ENCODE measurements at regions not wholly inside any gene's neighbourhood (a gene's known extent, or its start where the extent isn't known, plus 50 kb on each side); places are given as distances from the start of the nearest gene placed in this dataset.
"Not testable (repeated sequence)": the region's sequence is repeated elsewhere in the genome, so short reads cannot be mapped to it uniquely, and the experiment has no call there.

- Histone ChIP-seq H3K27me3 (ENCODE audit: control insufficient read depth, insufficient read depth, low read length) (no peaks in the 10 kb centered on the region), H3K36me3 (ENCODE audit: insufficient read depth, low read length) (no peaks in the 10 kb centered on the region), H3K4me1 (ENCODE audit: control insufficient read depth, insufficient read depth, low read length) (peaks cover 32% of the 10 kb centered on the region), H3K9ac (ENCODE audit: low read depth, low read length) (no peak overlapping the region), H3K9me3 (replicated peaks; ENCODE audit: low read length) (peaks cover 4% of the 10 kb centered on the region), H3K4me3 (ENCODE audit: low read length) (no peak overlapping the region), H3K4me2 (ENCODE audit: low read length) (no peak overlapping the region)
Observed at GRCh38 chr7:19530852-19531251, 178.0 kb downstream of the POLR1F start.

DNA sequence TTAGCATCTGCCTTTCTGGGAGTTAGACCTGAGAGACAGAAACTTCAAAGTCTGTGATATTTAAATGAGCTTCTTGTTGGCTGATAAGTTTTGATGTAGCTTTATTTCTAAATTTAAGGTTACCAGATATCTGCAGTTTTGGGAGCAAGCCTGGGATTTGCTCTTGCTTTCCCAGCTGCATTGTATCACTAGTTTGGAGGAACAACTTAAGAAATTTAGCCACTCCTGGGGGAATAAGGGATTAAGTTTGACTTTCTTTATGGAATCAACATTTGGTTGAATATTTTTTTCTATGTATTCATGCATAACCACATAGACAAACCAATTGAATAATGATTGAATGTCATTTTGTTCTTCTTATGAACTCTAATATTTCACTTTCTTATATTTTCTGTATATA, 178.6 kb downstream of the POLR1F start:
- H3K27me3 ChIP-seq (ENCODE audit: control insufficient read depth, insufficient read depth, low read length), result no peaks in the 10 kb centered on the region
- H3K9ac ChIP-seq (ENCODE audit: low read depth, low read length), result peak overlapping the region; percentile 10
- H3K4me2 ChIP-seq (ENCODE audit: low read length), result no peak overlapping the region
- peaks cover 4% of the 10 kb centered on the region for H3K9me3 ChIP-seq (replicated peaks; ENCODE audit: low read length)
- no peaks in the 10 kb centered on the region for H3K36me3 ChIP-seq (ENCODE audit: insufficient read depth, low read length)
- no peak overlapping the region for H3K4me3 ChIP-seq (ENCODE audit: low read length)
- peaks cover 32% of the 10 kb centered on the region for H3K4me1 ChIP-seq (ENCODE audit: control insufficient read depth, insufficient read depth, low read length)

DNA sequence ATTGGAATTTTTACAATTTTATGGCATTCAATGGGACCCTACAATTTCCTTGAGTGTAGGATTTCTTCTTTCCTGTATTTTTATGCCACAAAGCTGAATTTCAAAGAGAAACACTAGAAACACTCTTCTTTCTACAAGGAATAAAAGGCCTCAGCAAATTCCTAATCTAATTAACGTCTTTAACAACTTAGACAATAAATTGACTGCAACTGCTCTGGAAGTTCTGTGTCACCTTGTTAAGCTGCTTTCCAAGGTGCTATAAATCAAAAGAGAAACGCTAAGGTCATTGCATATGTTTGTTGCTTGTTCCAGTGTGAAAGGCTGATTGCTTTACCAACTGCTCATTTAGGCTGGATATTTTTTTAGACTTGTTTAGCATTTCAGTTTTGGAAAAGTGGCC, 182.2 kb downstream of the POLR1F start:
- Histone ChIP-seq H3K36me3 (ENCODE audit: insufficient read depth, low read length) (no peaks in the 10 kb centered on the region), H3K4me3 (ENCODE audit: low read length) (no peak overlapping the region), H3K4me2 (ENCODE audit: low read length) (no peak overlapping the region), H3K9me3 (replicated peaks; ENCODE audit: low read length) (no peaks in the 10 kb centered on the region), H3K9ac (ENCODE audit: low read depth, low read length) (no peak overlapping the region), H3K27me3 (ENCODE audit: control insufficient read depth, insufficient read depth, low read length) (no peaks in the 10 kb centered on the region), H3K4me1 (ENCODE audit: control insufficient read depth, insufficient read depth, low read length) (peaks cover 37% of the 10 kb centered on the region)

- H3K4me3 ChIP-seq (ENCODE audit: low read length), result no peak overlapping the region
- H3K36me3 ChIP-seq (ENCODE audit: insufficient read depth, low read length), result no peaks in the 10 kb centered on the region
- H3K9ac ChIP-seq (ENCODE audit: low read depth, low read length), result peak overlapping the region; percentile 53
- no peaks in the 10 kb centered on the region for H3K27me3 ChIP-seq (ENCODE audit: control insufficient read depth, insufficient read depth, low read length)
- peak overlapping the region; percentile 54 for H3K4me2 ChIP-seq (ENCODE audit: low read length)
- peaks cover 45% of the 10 kb centered on the region for H3K4me1 ChIP-seq (ENCODE audit: control insufficient read depth, insufficient read depth, low read length)
- no peaks in the 10 kb centered on the region for H3K9me3 ChIP-seq (replicated peaks; ENCODE audit: low read length)
Observed at GRCh38 chr7:19522486-19522885, 186.4 kb downstream of the POLR1F start.

DNA sequence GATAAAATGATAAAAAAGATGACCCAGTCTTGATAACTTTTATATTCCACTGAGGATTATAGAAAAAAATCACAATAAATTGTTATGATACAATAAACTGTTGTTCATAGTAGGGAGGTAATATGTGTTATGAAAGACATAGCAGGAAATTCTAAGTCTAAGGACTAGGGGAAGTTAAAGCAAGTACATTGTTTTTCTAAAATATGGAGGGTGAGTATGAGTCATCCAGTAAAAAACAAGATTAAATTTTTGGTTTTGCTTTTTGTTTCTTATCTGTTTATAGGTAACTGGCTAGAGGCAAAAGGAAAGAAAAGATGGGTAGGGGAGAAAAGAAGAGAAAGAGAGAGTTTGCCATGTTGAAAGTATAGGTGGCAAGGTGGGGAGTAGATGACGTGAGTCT, 188.4 kb downstream of the POLR1F start:
- Histone ChIP-seq H3K36me3 (ENCODE audit: insufficient read depth, low read length) (no peaks in the 10 kb centered on the region), H3K4me2 (ENCODE audit: low read length) (peak overlapping the region; percentile 3), H3K4me1 (ENCODE audit: control insufficient read depth, insufficient read depth, low read length) (peaks cover 30% of the 10 kb centered on the region), H3K4me3 (ENCODE audit: low read length) (no peak overlapping the region), H3K9ac (ENCODE audit: low read depth, low read length) (no peak overlapping the region), H3K9me3 (replicated peaks; ENCODE audit: low read length) (no peaks in the 10 kb centered on the region), H3K27me3 (ENCODE audit: control insufficient read depth, insufficient read depth, low read length) (no peaks in the 10 kb centered on the region)

DNA sequence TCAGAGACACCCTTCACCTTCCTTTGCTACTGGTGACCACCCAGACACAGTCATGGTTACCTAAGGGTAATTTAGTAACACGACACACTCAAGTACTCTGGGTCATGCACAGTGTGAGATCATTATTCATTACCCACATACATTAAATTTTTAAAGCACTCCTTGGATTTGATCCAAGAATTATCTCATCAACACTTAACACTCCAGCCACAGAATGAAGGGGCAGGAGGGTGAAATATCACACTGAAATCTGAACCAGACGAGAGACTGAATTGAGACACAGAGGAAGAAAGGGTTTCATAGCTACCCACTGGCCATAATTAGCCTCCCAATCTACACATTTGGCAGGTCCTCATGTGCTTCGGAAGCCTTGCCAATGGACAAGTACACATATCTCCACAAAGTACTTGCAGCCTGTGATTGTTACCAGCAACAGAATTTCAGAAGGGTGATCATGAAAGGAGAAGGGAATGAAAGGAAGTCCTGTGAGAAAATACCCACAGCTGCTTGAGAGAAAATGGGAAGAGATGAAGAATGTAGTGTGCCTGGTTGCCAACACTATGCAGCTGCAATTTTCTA, 189.3 kb downstream of the POLR1F start:
- no peaks in the 10 kb centered on the region for H3K27me3 ChIP-seq (ENCODE audit: control insufficient read depth, insufficient read depth, low read length)

DNA sequence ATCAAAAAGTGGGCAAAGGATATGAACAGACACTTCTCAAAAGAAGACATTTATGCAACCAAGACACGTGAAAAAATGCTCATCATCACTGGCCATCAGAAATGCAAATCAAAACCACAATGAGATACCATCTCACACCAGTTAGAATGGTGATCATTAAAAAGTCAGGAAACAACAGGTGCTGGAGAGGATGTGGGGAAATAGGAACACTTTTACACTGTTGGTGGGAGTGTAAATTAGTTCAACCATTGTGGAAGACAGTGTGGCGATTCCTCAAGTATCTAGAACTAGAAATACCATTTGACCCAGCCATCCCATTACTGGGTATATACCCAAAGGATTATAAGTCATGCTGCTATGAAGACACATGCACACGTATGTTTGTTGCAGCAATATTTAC, 191.3 kb downstream of the POLR1F start:
- not testable (repeated sequence) for H3K9ac ChIP-seq (ENCODE audit: low read depth, low read length); H3K36me3 ChIP-seq (ENCODE audit: insufficient read depth, low read length); H3K9me3 ChIP-seq (replicated peaks; ENCODE audit: low read length); H3K27me3 ChIP-seq (ENCODE audit: control insufficient read depth, insufficient read depth, low read length); H3K4me3 ChIP-seq (ENCODE audit: low read length); H3K4me2 ChIP-seq (ENCODE audit: low read length)
- peaks cover 19% of the 10 kb centered on the region for H3K4me1 ChIP-seq (ENCODE audit: control insufficient read depth, insufficient read depth, low read length)

More for the DNA sequence above, 189.3 kb downstream of the POLR1F start:
- Histone ChIP-seq H3K36me3 (ENCODE audit: insufficient read depth, low read length) (no peaks in the 10 kb centered on the region), H3K4me2 (ENCODE audit: low read length) (no peak overlapping the region), H3K9ac (ENCODE audit: low read depth, low read length) (no peak overlapping the region), H3K4me1 (ENCODE audit: control insufficient read depth, insufficient read depth, low read length) (peaks cover 30% of the 10 kb centered on the region), H3K4me3 (ENCODE audit: low read length) (no peak overlapping the region), H3K9me3 (replicated peaks; ENCODE audit: low read length) (no peaks in the 10 kb centered on the region)

GRCh38 chr7:19508821-19509220, 200.0 kb downstream of the POLR1F start:
- no peaks in the 10 kb centered on the region for H3K36me3 ChIP-seq (ENCODE audit: insufficient read depth, low read length)
- no peak overlapping the region for H3K4me3 ChIP-seq (ENCODE audit: low read length)
- H3K4me1 ChIP-seq (ENCODE audit: control insufficient read depth, insufficient read depth, low read length), result peaks cover 9% of the 10 kb centered on the region

DNA sequence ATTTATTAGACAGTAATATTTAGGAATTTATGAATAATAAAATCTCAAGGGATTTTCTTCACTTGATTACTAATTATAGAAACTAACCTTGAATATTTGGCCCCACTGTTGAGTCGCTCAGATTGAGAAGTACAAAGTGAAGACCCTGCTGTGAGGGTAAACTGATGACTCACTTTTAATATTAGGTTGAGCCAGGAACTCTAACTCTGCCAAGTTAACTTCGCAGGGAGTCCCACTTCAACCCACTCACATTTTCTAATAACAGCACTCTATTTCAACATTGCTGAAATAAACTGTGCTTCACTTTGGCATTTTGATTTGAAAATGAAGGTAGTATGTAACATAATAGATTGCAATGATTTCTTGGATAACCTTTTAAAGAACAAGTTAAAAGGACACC, 200.7 kb downstream of the POLR1F start:
- Histone ChIP-seq H3K9ac (ENCODE audit: low read depth, low read length) (no peak overlapping the region), H3K4me1 (ENCODE audit: control insufficient read depth, insufficient read depth, low read length) (peaks cover 9% of the 10 kb centered on the region), H3K4me2 (ENCODE audit: low read length) (no peak overlapping the region), H3K27me3 (ENCODE audit: control insufficient read depth, insufficient read depth, low read length) (no peaks in the 10 kb centered on the region), H3K9me3 (replicated peaks; ENCODE audit: low read length) (no peaks in the 10 kb centered on the region), H3K36me3 (ENCODE audit: insufficient read depth, low read length) (no peaks in the 10 kb centered on the region), H3K4me3 (ENCODE audit: low read length) (no peak overlapping the region)

More at GRCh38 chr7:19508821-19509220, 200.0 kb downstream of the POLR1F start:
- Histone ChIP-seq H3K9ac (ENCODE audit: low read depth, low read length) (no peak overlapping the region), H3K9me3 (replicated peaks; ENCODE audit: low read length) (no peaks in the 10 kb centered on the region), H3K4me2 (ENCODE audit: low read length) (no peak overlapping the region), H3K27me3 (ENCODE audit: control insufficient read depth, insufficient read depth, low read length) (no peaks in the 10 kb centered on the region)

GRCh38 chr7:19491821-19492452, 216.9 kb downstream of the POLR1F start:
- Histone ChIP-seq H3K9ac (ENCODE audit: low read depth, low read length) (no peak overlapping the region), H3K27me3 (ENCODE audit: control insufficient read depth, insufficient read depth, low read length) (no peaks in the 10 kb centered on the region), H3K36me3 (ENCODE audit: insufficient read depth, low read length) (no peaks in the 10 kb centered on the region), H3K4me2 (ENCODE audit: low read length) (no peak overlapping the region), H3K4me3 (ENCODE audit: low read length) (no peak overlapping the region), H3K4me1 (ENCODE audit: control insufficient read depth, insufficient read depth, low read length) (no peaks in the 10 kb centered on the region), H3K9me3 (replicated peaks; ENCODE audit: low read length) (peaks cover 4% of the 10 kb centered on the region)

GRCh38 chr7:19491371-19491770, 217.5 kb downstream of the POLR1F start:
- Histone ChIP-seq H3K9me3 (replicated peaks; ENCODE audit: low read length) (peaks cover 4% of the 10 kb centered on the region), H3K4me3 (ENCODE audit: low read length) (no peak overlapping the region), H3K4me1 (ENCODE audit: control insufficient read depth, insufficient read depth, low read length) (no peaks in the 10 kb centered on the region), H3K9ac (ENCODE audit: low read depth, low read length) (no peak overlapping the region), H3K36me3 (ENCODE audit: insufficient read depth, low read length) (no peaks in the 10 kb centered on the region), H3K4me2 (ENCODE audit: low read length) (no peak overlapping the region), H3K27me3 (ENCODE audit: control insufficient read depth, insufficient read depth, low read length) (no peaks in the 10 kb centered on the region)

DNA sequence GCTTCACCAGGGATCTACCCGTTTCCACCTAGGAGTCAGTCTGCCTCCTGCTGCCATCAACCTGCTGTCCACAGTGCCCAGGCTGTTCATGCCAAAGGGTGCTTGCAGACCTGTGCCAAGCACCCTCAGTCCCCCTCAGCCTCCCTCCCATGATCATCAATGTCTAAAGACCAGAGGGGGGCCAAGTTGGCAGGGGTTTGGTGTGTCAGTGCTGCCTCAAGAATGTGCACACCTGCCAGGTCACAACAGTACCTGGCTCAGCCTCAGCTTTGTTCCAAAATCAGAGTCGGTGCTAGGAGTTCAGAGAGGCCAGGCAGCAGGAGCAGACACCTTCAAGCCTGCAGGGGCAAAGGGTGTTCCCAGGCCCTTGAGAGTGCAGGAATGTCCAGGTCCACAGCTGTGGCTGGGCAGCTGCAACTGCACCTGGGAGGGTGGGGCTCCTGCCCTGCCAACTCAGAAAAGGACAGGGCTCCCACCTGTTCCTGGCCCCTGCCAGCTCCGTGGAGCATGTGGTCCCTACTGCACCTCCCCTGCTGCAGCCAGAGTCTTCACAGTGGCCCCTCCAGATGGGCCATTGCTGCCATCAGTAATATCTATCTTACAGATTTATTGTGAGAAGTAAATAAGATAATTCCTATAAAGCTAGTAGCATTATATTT, 219.5 kb downstream of the POLR1F start:
- Histone ChIP-seq H3K4me2 (ENCODE audit: low read length) (no peak overlapping the region), H3K36me3 (ENCODE audit: insufficient read depth, low read length) (no peaks in the 10 kb centered on the region), H3K4me1 (ENCODE audit: control insufficient read depth, insufficient read depth, low read length) (no peaks in the 10 kb centered on the region), H3K9ac (ENCODE audit: low read depth, low read length) (no peak overlapping the region), H3K27me3 (ENCODE audit: control insufficient read depth, insufficient read depth, low read length) (no peaks in the 10 kb centered on the region), H3K4me3 (ENCODE audit: low read length) (no peak overlapping the region), H3K9me3 (replicated peaks; ENCODE audit: low read length) (peaks cover 4% of the 10 kb centered on the region)
